22Rv1 (cell line): ENCODE measurements at regions not wholly inside any gene's neighbourhood (a gene's known extent, or its start where the extent isn't known, plus 50 kb on each side); places are given as distances from the start of the nearest gene placed in this dataset.

Experiments
- CTCF ChIP-seq: fragments of 450-650 bp; IDR thresholded peaks from 2 replicates; pipeline ENCODE4 v1.5.1; 2017; ENCODE audit warnings: mild to moderate bottlenecking
- ZFX ChIP-seq: fragments of 450-650 bp; IDR thresholded peaks from 2 replicates; pipeline ENCODE4 v1.6.1; 2017; ENCODE audit warnings: antibody characterized with exemption, borderline replicate concordance

DNA sequence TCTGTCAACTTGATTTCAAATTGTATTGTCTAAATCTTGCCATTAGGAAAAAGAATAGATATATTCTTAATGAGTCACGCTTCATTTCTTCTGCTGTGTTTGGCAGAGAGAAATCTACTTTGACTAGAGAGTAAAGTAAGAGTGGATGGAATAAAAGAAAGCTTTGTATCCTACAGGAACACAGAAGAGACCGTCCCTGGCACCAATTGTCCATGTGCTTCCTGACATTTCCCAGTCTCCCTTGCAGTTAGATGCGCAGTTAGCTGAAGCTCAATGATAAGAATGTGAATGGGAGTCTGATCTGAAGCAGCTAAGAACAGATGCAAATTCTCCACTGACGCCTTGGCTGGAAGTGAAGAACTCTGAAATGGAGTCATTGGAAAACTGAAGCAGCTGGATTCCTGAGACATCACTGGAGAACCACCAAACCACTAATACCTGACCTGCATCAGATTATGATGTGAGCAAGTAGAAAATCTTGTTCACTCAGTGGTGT is 528.2 kb upstream of the MARCKS start:
- no peak for TF ChIP-seq CTCF
- no peak for TF ChIP-seq ZFX
